Activated CD4-positive, alpha-beta T cell treated with anti-CD3 and anti-CD28 coated beads for 24 hours (primary cell): ENCODE measurements at regions not wholly inside any gene's neighbourhood (a gene's known extent, or its start where the extent isn't known, plus 50 kb on each side); places are given as distances from the start of the nearest gene placed in this dataset.
A peak's percentile ranks its signal among the peaks of the same experiment; 100 is the strongest.

ENCODE experiments used
- DNase-seq, 2 donors: peaks; one replicate each; pipeline ENCODE4 v3.0.0-alpha.2; 2020; ENCODE audit warnings: low read depth in 2 of 2

GRCh38 chr6:14254505-14254904 is 136.9 kb downstream of the CD83 start:
- DNase-seq: no peak

GRCh38 chr6:14255916-14256315 is 138.3 kb downstream of the CD83 start:
- DNase-seq: no peak

DNA sequence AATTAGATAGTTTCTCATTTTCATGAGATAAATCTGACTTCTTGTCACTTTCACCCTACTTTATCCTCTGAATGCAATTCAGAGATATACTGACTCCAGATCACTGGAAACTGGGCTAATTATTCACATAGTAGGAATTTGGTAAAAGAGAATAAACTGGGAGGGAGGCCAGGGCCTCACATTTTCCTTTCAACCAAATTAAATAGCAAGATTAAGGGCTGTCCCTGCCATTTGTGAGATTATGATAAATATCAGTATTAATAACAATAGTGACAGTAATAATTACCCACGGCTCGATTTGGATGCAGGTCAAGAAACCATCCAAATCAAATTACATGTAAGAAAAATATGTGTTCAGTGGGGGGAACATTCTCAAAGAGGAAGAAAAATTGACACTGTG is 140.5 kb downstream of the CD83 start:
- DNase-seq: no peak

DNA sequence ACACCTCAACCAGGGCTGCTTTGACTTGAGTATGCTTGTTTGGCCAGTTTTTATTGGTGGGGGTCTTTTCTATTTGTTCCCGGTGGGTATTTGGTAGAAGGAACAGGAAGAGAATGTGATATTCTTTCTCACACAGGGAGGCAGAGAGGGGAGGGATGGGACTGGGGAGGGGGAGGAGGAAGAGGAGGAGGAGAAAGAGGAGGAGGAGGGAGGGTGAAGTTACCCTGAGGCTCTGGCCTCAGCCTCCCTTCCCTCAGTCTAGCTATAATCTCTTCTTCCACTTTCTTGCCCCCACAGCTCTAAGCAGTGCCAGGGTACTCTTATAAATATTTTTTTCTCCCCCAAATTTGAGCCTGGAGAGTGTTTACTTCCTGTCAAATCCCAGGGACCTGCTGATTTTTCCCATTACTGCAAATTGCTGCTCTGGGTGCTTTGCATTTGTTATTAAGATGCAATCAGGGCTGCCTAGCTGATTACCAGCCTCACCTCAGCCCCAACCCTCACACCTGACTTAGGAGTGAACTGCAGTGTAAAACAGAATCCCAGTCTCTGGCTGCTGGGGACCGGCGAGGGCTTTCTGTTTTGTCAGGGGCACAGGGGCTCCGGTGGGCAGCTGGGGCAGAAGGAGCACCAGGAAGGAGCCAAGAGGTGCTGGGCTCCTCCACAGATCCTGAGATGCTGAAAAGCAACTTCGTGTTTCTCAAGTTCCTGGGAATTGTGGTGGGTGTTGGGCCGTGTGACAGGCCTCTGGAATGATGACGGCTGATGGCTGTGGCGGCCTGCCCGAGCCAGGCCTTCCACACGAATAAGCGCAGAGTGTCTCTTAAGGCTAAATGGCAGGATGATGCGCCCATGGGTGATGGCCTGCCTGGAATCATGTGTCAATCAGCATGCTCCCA is 141.4 kb downstream of the CD83 start:
- DNase-seq: no peak

DNA sequence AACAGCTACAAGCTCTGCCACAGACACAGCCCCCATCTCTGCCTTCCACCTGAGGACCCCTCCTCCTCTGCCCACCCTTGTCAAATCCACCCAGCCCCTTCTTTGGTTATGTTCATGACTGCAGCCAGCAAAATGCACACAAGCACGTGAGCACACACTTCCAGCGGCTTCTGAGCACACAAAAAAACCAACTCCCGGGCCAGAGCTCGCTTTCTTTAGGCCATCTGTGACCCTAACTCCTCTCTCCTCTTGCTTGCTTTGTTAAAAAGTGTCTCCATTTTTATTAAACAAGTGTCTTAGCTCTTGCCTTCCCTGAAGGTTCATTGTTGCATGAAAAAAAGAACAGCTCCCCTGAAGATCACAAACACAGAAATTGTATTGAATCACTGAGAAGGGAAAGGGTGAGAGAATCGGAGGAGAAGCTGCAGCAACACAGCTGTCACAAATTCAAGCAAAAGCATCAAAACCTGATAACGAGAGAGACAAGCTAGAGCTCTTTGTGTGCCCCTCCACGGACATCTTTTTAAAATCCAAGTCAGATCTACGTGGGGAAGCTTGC is 142.1 kb downstream of the CD83 start:
- no peak for DNase-seq

GRCh38 chr6:14260839-14261238 is 143.3 kb downstream of the CD83 start:
- DNase-seq: no peak

GRCh38 chr6:14263881-14264424 is 146.4 kb downstream of the CD83 start:
- no peak for DNase-seq

DNA sequence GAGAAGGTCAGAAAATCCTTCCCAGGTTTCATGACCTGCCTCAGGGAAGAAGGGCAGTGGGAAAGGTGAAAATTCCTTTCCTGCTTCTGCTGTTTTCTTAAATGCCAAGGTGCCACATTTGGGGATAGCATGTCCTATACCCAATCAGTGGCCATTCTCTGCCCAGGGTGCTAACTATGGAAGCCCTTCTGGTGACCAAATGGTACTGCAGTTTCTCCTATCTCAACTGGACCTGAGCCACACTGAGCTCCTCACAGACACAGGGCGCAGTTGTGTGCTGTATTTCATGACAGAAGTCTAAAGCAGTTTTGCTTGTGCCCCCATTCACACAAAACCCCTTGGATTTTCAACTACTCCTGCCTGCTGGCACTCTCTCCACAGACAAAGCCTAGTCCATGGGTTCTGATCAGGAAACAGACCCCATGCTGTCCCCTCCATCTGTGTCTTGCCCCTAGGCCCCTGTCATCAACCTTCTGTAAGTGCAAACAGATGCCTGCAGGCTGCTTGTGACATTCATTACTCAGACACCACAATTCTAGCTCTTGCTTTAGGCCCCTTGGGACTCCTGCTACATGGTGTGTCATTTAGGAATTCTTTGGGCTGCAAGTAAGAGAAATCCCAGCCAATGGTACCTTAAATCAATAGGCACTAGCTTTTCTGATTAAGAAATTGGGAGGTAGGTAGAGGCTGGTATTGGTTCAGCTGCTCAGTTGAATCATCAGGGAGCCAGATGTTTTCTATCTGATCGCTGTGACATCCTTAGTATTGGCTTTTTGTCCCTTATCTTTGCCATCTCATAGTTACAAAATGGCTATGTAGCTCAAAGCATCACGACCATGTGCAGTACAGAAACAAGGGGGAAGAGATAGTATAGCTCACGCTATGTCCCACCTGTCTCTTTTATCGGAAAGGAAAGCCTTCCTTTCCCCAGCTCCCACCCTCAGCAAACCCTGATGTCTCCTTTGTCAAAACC is 147.8 kb downstream of the CD83 start:
- DNase-seq: no peak

- no peak for DNase-seq
These were observed 148.7 kb downstream of the CD83 start for GRCh38 chr6:14266266-14266665.

- DNase-seq: no peak
These were observed 150.5 kb downstream of the CD83 start for GRCh38 chr6:14267885-14268660.

DNA sequence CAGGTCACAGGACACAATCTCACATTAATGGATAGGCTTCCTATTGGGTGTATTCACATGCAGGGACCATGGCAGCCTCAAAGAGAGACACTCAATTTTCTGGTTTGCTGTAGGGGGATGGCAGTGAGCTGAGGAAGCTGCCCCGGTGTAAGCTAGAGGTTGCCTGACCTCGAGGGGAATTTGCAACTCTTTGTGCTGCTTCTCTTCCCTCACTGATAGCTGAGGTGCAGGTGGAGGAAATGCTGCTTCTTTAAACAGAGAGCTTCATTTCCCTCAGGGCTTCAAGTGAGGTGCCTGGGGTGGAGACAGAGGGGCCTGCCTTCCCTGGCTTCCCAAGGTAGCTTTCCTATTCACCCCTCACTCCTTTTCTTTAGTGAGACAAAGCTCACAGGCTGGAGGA is 151.9 kb downstream of the CD83 start:
- DNase-seq: no peak

DNA sequence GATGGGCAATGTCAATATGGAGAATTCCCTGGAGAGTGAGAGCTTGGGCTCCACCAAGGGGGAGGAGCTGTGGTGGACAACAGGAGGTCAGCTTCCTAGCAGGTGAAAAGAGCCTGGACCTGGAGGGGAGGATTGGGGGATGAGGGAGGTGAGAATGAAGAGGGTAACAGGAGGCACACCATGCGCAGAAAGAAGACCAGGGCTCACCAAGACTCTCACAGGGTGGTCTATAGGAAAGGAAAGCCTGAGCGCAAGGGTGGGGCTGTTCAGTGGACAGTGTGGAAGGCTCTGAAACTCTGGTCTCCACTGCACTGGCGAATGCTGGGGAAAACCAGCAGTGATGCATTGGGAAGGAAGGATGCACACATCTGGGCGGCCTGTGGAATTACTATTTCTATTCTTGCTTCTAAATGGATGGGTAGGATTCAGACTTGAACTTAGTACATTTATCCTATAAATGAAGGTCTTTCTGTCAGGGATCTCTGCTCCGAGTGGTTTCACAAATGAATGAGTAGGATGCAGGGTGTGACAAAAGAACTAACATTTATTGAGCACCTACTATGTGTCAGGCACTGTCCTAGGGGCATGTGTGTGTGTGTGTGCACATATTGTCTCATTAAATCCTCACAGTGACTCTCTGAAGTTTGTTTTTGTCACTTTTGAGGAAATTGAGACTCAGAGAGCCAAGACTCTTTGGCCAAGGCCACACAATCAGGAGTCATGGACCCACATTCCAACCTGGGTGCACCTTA is 152.7 kb downstream of the CD83 start:
- no peak for DNase-seq

- DNase-seq: peak in 1 of 2 donors; percentile 29
These were observed 153.6 kb downstream of the CD83 start for GRCh38 chr6:14270925-14271788.

DNA sequence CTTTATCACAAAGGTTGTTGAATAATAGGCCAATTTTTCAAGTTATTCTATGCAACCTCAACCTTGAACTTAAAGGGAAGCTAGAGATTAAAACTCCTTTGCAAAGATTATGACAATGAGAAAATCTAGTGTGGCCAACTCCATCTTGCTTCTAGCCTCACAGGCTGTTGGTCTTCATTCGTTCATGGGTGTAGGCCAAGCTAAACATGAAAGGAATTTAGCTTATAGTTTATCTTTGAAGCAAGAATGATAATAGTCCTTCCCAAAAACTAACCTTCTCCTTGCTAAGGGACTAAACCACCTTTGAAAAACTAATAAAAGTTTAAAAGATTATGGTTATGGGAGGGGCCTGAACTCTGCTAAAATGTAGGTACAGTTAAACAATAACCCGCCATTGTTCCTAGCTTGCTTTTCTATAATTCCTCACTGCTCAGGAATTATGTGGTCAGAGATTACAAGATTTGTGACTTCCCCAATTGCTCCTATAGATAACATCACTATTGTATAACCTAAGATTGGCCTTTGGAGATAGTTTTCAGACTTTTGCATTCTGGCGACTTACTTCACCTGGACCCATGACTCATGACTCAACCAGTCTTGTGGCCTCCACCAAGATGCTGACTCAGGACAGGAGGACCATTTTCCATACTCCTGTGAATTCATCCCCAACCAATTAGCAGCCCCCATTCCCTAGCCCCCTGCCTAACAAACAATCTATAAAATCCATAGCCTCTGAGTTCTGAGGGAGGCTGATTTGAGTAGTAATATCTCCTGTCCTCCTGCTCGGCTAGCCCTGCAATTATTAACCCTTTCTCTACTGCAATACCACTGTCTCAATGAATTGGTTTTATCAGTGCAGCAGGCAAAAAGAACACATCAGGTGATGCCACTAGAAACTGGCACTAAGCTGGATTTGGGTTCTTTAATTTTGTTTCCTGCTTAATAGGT is 154.5 kb downstream of the CD83 start:
- DNase-seq: no peak

DNA sequence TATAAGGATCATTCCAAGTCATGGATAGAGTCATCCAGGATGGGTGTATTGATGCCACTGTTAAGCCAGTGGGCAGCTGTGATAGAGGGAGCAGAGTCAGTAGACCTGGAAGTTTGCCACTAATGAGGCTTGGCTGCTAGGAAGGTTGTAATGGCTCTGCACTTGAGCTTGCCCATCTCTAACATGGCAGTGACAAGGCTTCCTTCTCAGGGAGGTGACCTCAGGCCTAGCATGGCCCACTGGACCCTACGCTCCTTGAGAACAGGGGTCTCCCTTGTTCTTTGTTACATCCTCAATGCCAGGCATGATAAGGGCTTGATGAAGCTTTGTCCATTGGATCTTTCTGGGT is 155.1 kb downstream of the CD83 start:
- no peak for DNase-seq

- no peak for DNase-seq
These were observed 155.6 kb downstream of the CD83 start for GRCh38 chr6:14273191-14273590.

DNA sequence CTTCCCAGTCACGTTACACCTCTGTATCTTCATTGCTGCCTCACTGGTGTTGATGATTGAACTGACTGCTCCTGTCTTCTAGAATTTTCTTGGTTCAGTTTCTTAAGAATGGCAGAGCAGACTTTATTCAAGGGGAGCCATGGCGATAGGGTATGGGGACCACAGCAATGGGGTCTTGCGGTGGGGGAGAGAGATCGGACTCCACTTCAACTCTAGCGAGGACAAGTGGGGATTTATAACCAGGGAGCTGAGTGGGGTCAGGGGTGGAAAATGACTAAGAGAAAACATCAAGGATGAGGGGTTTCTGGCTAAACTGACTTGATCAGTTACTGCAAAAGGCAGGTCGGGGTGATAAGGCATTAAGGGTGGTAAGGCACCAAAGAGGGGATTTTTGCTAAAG is 156.4 kb downstream of the CD83 start:
- no peak for DNase-seq
